ENCODE measurements at regions not wholly inside any gene's neighbourhood (a gene's known extent, or its start where the extent isn't known, plus 50 kb on each side); places are given as distances from the start of the nearest gene placed in this dataset.

DNA sequence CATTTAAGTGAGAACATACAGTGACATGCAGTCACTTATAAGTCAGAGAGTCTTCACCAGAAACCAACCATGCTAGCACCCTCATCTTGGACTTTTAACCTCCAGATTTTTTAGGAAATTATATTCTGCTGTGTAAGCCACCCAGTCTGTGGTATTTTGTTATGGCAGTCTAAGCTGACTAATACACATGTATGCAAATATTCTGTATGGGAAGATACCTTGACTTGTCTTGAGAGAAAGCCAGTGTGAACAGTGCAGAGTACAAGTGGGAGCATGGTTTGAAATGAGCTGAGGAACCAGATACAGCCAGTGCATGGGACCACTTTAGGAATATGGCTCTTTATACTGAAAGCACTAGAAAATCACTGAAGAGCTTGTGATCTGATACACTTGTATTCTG lies 110.4 kb upstream of the MAP9 start:
- Histone ChIP-seq H4K20me1 (ENCODE audit: control insufficient read depth, insufficient read depth, insufficient read length) (no peaks in the 10 kb centered on the region), H3K4me2 (ENCODE audit: insufficient read depth, insufficient read length, low read length) (no peak overlapping the region), H3K23me2 (ENCODE audit: insufficient read length, low read depth, low read length, poor library complexity, severe bottlenecking) (no peaks in the 10 kb centered on the region), H3K27ac (ENCODE audit: insufficient read length, low read depth, low read length) (no peak overlapping the region), H3T11ph (ENCODE audit: low read length) (no peak overlapping the region), H2AFZ (ENCODE audit: low read length) (no peak overlapping the region), H3K4me1 (ENCODE audit: insufficient read depth, low read length) (no peaks in the 10 kb centered on the region), H3K9me3 (ENCODE audit: control insufficient read depth, low read depth, low read length) (no peaks in the 10 kb centered on the region), H3K9ac (ENCODE audit: extremely low read depth, insufficient read length, low read length) (no peak overlapping the region), H3K14ac (ENCODE audit: insufficient read depth, low read length) (no peak overlapping the region), H2BK20ac (ENCODE audit: low read depth, low read length, poor library complexity, severe bottlenecking) (no peak overlapping the region), H2AK5ac (ENCODE audit: insufficient read length, low read length) (no peak overlapping the region), H2BK12ac (ENCODE audit: insufficient read length, low read depth, low read length) (no peak overlapping the region), H2BK15ac (ENCODE audit: low read depth, low read length) (no peak overlapping the region), H3K79me2 (ENCODE audit: insufficient read depth, low read length) (no peaks in the 10 kb centered on the region), H4K5ac (ENCODE audit: insufficient read length, low read depth, low read length) (no peak overlapping the region), H4K8ac (replicated peaks; ENCODE audit: insufficient read length, low read depth, low read length) (no peak overlapping the region), H4K91ac (ENCODE audit: insufficient read length, low read depth, low read length) (no peak overlapping the region), H3K4ac (ENCODE audit: low read depth, low read length) (no peak overlapping the region), H3K27me3 (ENCODE audit: insufficient read depth, low read length) (no peaks in the 10 kb centered on the region), H3K79me1 (ENCODE audit: insufficient read depth, low read depth, low read length, poor library complexity, severe bottlenecking) (no peaks in the 10 kb centered on the region), H2BK5ac (ENCODE audit: insufficient read length, low read length) (no peak overlapping the region), H3K23ac (ENCODE audit: insufficient read length, low read depth, low read length) (no peak overlapping the region), H3K56ac (ENCODE audit: insufficient read length, low read depth, low read length) (no peak overlapping the region), H3K18ac (ENCODE audit: insufficient read length, low read depth, low read length) (no peak overlapping the region), H2BK120ac (ENCODE audit: low read depth, low read length, poor library complexity, severe bottlenecking) (no peak overlapping the region)
- Mint-ChIP-seq H3K9me3 (no peaks in the 10 kb centered on the region), H3K27me3 (ENCODE audit: low read depth) (no peaks in the 10 kb centered on the region; the same call in 1 of the 2 replicates), H3K4me1 (no peaks in the 10 kb centered on the region), H3K4me3 (no peak overlapping the region), H3K27ac (no peak overlapping the region), H3K36me3 (ENCODE audit: insufficient read depth in 1 of 3, low read depth in 3 of 3) (no peaks in the 10 kb centered on the region)
- no peak for TF ChIP-seq CTCF (conservative IDR thresholded peaks at IDR 0.05)
- DNase-seq: no peak

Data from H9 (cell line).